ENCODE measurements at regions not wholly inside any gene's neighbourhood (a gene's known extent, or its start where the extent isn't known, plus 50 kb on each side); places are given as distances from the start of the nearest gene placed in this dataset.

GRCh38 chr1:212557739-212558692 lies 50.5 kb upstream of the ATF3 start:
- peak in 2 of 3 donors; percentile 15 to 23 for DNase-seq (ENCODE audit: low read depth in 3 of 3, low spot score in 2 of 3)

DNA sequence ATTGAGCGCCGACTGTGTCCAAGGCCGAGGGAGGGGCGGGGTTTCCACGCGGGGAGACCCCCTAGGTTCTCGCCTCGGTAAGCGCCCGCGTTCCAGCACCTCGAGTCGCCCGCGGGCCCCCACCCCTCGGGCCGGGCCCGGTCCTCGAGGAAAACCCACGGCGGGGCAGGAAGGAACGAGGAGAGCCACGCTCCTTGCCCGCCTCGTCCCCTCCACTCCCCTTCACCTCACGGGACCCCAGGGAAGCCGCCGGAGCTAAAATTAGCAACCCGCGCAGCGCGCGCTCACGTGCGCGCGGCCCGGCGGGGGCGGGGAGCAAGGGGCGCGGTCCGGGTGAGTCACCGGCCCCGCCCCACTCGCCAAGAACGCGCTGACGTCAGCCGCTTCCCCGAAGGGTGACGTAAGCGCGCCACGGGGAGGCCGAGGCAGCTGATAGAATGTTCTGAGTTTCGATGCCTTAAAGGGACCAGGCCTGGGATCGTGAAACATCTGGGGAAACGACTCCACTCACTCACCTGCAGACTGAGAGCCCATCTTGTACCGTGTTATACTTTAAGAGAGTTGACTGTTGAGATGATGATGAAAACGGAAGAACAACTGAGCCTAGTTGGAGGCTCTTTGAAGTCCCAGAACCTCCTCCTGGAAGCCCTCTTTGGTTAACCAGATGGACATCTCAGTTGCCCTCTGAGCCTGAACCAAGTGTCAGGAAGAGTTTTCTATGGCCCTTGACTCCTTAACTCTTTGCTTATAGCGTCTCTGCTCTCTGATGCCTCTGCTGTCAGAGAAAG lies 49.7 kb upstream of the ATF3 start:
- peak; percentile 80 to 90 (median 87) for DNase-seq (ENCODE audit: low read depth in 3 of 3, low spot score in 2 of 3)
